Upper lobe of left lung (tissue), 4 donors: ENCODE measurements at regions not wholly inside any gene's neighbourhood (a gene's known extent, or its start where the extent isn't known, plus 50 kb on each side); places are given as distances from the start of the nearest gene placed in this dataset.

ENCODE experiments used
- EP300 ChIP-seq, 4 donors: sonication (generic); formaldehyde crosslinking; IDR thresholded peaks; one replicate each; pipeline ENCODE4 v1.5.1; 2017; ENCODE audit warnings: antibody characterized with exemption in 4 of 4, control low read depth in 2 of 4
- TF ChIP-seq, protein P1 (sequence below), 6 experiments: fragments of 450-650 bp in 4 of 6; fragments of 200-600 bp in 2 of 6; sonication (generic) in 2 of 6; IDR thresholded peaks; one replicate each; pipeline ENCODE4 v1.5.1; 2016 to 2019; ENCODE audit warnings: antibody characterized with exemption in 6 of 6

GRCh38 chr20:40602381-40602780 is 86.7 kb downstream of the MAFB start:
- no peak for TF ChIP-seq EP300 (IDR thresholded peaks at IDR 0.05)
- TF ChIP-seq, protein P1, sequence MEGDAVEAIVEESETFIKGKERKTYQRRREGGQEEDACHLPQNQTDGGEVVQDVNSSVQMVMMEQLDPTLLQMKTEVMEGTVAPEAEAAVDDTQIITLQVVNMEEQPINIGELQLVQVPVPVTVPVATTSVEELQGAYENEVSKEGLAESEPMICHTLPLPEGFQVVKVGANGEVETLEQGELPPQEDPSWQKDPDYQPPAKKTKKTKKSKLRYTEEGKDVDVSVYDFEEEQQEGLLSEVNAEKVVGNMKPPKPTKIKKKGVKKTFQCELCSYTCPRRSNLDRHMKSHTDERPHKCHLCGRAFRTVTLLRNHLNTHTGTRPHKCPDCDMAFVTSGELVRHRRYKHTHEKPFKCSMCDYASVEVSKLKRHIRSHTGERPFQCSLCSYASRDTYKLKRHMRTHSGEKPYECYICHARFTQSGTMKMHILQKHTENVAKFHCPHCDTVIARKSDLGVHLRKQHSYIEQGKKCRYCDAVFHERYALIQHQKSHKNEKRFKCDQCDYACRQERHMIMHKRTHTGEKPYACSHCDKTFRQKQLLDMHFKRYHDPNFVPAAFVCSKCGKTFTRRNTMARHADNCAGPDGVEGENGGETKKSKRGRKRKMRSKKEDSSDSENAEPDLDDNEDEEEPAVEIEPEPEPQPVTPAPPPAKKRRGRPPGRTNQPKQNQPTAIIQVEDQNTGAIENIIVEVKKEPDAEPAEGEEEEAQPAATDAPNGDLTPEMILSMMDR (IDR thresholded peaks at IDR 0.05) = no peak
